Lung microvascular endothelial cell (primary cell): ENCODE measurements at regions not wholly inside any gene's neighbourhood (a gene's known extent, or its start where the extent isn't known, plus 50 kb on each side); places are given as distances from the start of the nearest gene placed in this dataset.

Source experiments
- DNase-seq, 2 donors: peaks; one replicate each; pipeline versions ENCODE4 v3.0.0 to v3.0.0-alpha.2; 2010; ENCODE audit warnings: low read depth in 2 of 2

GRCh38 chr2:11950896-11951295 lies 204.5 kb downstream of the LPIN1 start:
- no peak for DNase-seq

- peak in 1 of 2 donors; percentile 29 for DNase-seq
These were observed 205.1 kb downstream of the LPIN1 start for GRCh38 chr2:11951492-11951891.

GRCh38 chr2:11953258-11953657 lies 206.8 kb downstream of the LPIN1 start:
- DNase-seq: no peak

GRCh38 chr2:11955314-11955713 lies 208.9 kb downstream of the LPIN1 start:
- no peak for DNase-seq

- no peak for DNase-seq
These were observed 209.5 kb downstream of the LPIN1 start for GRCh38 chr2:11955884-11956291.

GRCh38 chr2:11962707-11963328 lies 216.4 kb downstream of the LPIN1 start:
- no peak for DNase-seq

- no peak for DNase-seq
These were observed 217.5 kb downstream of the LPIN1 start for GRCh38 chr2:11963966-11964365.

GRCh38 chr2:11967946-11968465 lies 221.6 kb downstream of the LPIN1 start:
- DNase-seq: no peak

GRCh38 chr2:11968521-11968920 lies 222.1 kb downstream of the LPIN1 start:
- no peak for DNase-seq

GRCh38 chr2:11969774-11970173 lies 223.3 kb downstream of the LPIN1 start:
- DNase-seq: no peak

GRCh38 chr2:11974573-11974972 lies 228.1 kb downstream of the LPIN1 start:
- DNase-seq: no peak

GRCh38 chr2:11975373-11975772 lies 228.9 kb downstream of the LPIN1 start:
- DNase-seq: no peak

- no peak for DNase-seq
These were observed 229.6 kb downstream of the LPIN1 start for GRCh38 chr2:11976073-11976472.

- DNase-seq: no peak
These were observed 231.5 kb downstream of the LPIN1 start for GRCh38 chr2:11977766-11978524.

- no peak for DNase-seq
These were observed 234.4 kb downstream of the LPIN1 start for GRCh38 chr2:11980809-11981208.

- DNase-seq: no peak
These were observed 237.0 kb downstream of the LPIN1 start for GRCh38 chr2:11983401-11983800.

- DNase-seq: no peak
These were observed 237.4 kb downstream of the LPIN1 start for GRCh38 chr2:11983870-11984269.

- no peak for DNase-seq
These were observed 238.1 kb downstream of the LPIN1 start for GRCh38 chr2:11984316-11985158.

GRCh38 chr2:11985817-11986566 lies 239.6 kb downstream of the LPIN1 start:
- DNase-seq: no peak

- DNase-seq: no peak
These were observed 240.7 kb downstream of the LPIN1 start for GRCh38 chr2:11987151-11987550.

- DNase-seq: peak in 1 of 2 donors; percentile 24
These were observed 242.4 kb downstream of the LPIN1 start for GRCh38 chr2:11988691-11989353.
